Inflammatory macrophage treated with lipopolysaccharide for 1 hour (primary cell): ENCODE measurements at regions not wholly inside any gene's neighbourhood (a gene's known extent, or its start where the extent isn't known, plus 50 kb on each side); places are given as distances from the start of the nearest gene placed in this dataset.

Experiments
- DNase-seq, 2 donors: peaks; one replicate each; pipeline ENCODE4 v3.0.0-alpha.2; 2020 to 2022

DNA sequence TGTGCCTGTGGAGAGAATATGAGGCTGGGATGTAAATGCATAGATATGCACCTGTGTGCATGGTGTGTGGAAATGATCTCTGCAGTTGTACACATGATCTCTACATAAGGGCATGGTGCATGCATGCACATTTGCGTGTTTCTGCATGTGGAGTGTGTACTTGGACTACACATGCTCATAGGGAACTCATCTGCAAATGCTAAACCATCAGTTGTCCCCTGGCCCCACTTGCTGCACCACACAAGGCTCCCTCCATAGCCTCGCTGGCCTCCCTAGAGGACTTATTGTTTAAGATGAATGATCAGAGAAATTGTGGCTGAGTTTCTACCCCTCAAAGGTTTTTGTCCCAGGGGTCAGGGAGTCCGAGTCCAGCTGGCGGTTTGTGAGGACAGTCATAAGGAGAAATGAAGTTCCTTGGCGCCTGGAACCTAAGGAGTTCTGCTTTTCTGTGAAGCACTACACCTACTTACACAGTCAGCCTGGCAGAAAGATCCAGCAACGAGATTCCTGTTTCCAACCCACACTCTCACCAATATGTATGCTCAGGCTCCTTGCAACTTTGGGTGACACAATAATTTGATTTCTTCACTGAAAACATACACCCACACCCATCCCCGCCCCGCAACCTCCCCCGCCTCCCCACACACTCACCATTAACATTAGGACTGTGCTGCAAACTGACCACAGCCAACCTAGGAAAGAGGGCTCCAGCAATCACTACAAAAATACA, 79.9 kb upstream of the CPEB4 start:
- peak; percentile 79 to 90 for DNase-seq

DNA sequence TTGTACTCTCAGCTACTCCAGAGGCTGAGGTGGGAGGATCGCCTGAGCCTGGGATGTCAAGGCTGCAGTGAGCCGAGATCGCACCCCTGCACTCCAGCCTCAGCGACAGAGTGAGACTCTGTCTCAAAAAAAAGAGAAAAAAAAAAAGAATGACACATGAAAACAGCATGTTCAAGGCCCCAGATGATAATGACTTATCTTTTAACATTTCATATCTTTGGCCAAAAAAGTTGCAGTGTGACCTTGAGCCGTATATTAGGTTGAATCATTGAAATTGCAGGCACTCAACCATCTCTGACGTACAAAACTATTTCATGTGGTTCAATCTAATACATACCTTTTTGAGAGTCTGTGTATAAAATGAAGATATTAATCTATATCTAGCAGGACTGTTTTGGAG, 79.1 kb upstream of the CPEB4 start:
- DNase-seq: peak in 1 of 2 donors; percentile 13

DNA sequence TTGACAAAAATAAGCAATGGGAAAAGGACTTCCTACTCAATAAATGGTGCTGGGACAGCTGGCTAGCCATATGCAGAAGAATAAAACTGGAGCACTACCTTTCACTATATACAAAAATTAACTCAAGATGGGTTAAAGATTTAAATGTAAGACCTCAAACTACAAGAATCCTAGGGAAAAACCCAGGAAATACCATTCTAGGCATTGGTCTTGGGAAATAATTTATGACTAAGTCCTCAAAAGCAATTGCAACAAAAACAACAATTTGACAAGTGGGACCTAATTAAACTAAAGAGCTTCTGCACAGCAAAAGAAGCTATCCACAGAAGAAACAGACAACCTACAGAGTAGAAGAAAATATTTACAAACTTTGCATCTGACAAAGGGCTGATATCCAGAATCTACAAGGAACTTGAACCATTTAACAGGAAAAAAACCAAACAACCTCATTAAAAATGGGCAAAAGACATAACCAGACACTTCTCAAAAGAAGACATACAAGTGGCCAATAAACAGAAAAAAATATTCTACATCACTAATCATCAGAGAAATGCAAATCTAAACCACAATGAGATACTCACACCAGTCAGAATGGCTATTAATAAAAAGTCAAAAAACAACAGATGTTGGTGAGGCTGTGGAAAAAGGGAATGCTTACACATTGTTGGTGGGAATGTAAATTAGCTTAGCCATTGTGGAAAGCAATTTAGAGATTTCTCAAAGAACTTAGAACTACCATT, 75.2 kb upstream of the CPEB4 start:
- peak; percentile 80 to 81 for DNase-seq

DNA sequence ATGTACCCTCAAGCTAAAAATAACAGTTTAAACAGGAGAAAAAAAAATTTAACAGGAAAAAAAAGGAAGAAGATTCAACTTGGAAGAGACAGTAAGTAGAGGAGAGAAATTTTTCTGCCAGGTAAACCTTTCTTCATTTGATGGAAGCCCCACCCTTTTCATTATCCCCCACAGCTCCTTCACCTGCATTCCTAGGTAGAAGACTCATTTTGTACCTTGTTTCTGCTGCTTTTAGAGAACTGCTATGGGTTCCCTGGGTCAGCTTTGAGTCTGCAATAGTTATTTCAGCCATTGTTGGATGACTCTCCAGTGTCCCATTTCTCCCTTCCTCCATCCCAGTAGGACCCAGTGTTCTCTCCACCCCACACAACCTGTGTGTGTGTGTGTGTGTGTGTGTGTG, 74.1 kb upstream of the CPEB4 start:
- no peak for DNase-seq

- no peak for DNase-seq
These were observed 72.6 kb upstream of the CPEB4 start for GRCh38 chr5:173815571-173815970.

GRCh38 chr5:173816728-173817127, 71.4 kb upstream of the CPEB4 start:
- no peak for DNase-seq

GRCh38 chr5:173817561-173817960, 70.6 kb upstream of the CPEB4 start:
- no peak for DNase-seq

GRCh38 chr5:173819521-173819920, 68.6 kb upstream of the CPEB4 start:
- DNase-seq: no peak

- DNase-seq: no peak
These were observed 64.9 kb upstream of the CPEB4 start for GRCh38 chr5:173823274-173823644.

DNA sequence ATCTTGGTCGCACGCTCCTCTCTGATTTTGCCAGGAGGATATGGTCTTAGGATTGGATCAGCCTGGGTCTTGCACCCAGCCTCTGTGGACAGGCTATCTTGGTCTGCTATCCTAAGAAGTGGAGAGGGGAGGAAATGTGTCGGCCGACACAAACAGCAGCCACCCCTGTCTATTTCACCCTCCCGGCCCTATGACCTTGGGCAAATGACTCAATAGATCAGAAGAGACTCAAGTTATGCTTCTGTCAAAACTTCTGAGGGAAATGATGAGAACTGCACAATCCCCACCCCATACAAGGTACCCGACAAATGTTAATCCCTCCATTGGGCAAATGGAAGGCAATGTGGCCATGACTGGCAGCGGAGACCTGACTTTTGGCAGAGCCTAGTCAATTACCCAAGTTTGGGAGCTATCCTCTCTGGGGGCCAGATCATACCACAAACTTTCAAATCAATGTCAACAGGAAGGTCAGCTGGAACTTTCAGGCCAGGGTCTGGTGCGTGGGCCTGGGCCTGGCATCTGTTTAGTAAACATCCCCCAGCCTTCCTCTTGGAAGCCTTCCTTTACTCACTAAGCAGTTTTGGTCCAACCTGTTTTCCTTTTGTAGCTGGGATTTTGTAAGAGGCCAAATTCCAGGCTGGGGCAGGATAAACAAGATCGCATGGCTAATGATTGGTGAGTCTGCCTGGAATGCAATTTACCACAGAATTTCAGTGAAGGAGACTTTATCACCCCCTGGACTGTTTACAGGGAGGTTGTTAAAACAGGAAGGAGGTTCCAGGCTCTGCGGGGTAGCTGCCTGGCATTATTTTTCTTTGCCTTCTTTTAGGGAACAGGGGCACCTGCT, 64.2 kb upstream of the CPEB4 start:
- DNase-seq: no peak

DNA sequence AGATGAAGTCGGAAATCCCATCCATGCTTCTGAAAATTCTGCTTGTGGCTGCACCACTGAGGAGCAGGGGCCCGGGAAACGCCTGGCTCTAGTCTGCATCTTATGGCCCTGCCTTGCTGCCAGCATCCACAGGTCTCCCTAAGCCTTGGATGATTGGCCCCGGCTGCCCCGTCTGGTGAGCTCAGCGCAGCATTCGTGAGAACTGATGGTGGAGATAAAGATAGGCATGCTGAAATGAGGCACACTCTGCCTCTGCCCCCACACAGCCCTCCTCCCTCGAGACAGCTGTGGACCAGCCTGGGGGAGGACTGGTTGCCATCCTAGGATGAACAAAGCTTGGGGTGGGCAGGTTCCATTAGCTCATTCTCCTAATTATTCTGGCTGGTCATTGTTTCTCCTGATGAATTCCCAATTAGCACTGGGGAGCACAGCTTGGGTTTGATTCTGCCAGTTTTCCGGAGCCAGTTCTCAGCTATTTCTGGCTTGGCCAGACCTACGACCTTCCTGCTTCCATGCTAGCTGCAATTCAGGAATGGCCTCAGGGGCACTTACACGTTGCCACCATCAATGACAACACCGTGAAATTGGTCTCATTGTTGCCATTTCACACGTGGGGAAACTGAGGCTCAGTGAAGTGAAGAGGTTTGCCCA, 62.8 kb upstream of the CPEB4 start:
- DNase-seq: no peak

DNA sequence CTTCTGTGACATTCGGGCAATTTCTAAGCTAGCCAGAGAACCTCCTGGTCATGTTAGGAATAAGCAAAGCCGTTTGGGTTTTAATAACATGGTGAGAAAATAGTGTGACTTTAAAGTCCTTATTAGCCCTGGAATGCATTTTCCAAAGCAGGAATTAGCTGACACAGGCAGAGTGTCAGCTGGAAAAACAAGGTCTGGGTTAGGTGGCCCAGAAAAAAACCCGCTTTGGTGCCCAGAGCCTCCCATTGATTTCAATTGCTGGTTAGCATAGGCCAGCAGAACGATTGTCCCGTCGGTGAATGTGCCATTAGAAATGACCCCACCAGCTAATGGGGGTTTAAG, 62.1 kb upstream of the CPEB4 start:
- no peak for DNase-seq

GRCh38 chr5:173826428-173827350, 61.5 kb upstream of the CPEB4 start:
- no peak for DNase-seq

GRCh38 chr5:173828952-173829351, 59.2 kb upstream of the CPEB4 start:
- no peak for DNase-seq

DNA sequence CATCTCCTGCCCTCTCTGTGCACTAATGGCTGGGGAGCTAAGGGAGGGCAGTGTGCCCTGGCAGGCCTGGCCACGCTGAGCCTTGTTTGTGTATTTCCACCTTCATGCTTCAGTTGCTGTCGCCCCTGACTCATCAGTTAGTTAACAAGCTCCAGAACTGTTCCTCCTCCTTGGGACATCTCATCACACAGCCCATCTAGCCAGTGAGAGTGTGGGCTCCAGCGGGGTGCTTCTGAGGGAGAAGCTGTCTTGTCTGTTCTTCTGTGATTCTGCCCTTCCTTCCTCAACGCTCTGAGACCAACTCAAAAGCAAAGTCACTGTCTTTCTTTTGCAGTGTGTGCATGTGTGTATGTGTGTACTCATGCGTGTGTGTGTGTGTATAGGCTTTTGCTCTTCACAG, 58.3 kb upstream of the CPEB4 start:
- peak; percentile 40 to 56 for DNase-seq

DNA sequence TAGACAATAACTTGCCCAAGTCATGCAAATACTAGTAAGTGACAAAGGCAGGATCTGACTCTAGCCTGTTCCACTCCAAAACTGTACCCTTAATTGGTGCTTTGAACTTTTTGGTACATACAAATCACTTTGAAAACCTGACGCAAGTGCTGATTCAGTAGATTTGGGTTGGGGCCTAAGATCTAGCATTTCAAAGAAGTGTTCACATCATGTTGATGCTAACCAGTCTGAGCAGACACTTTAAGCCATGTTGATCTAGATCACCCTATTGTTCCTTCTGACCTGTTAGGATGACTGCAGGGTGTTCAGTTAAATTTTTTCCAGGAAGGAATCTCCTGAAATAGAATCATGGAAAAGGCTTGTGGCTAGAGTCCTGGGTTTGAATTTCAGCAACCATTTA, 57.7 kb upstream of the CPEB4 start:
- no peak for DNase-seq

DNA sequence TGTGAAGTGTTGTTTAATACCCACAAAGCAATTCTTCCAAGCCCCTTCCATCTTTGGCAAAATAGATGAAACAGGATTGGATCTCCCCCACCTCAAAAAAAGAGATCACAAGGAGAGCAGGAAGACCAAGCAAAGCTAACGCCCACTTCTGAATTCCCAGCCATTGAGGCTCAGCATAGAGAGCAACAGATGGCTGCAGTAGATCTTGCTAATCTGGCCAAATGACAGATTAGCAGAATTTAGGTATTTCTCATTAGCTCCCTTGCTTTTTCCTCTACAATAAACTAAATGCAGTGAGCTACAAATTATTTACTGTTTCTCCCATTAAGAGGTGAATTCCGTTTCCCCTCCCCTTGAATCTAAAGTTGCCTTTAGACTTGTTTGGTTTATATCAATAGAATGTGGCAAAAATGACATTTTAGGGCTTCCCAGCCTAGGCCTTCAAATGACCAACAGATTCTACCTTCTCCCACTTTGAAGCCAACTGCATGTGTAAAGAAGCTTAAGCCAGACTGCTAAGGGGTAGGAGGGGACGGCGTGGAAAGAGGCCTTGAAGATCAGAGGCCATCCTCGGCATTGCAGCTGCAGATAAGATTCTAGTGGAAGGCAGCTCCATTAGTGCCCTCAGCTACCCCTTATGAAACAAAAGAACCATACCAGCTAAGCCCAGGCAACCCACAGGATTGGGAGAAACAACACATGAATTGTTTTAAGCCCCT, 56.8 kb upstream of the CPEB4 start:
- no peak for DNase-seq

GRCh38 chr5:173832386-173832785, 55.8 kb upstream of the CPEB4 start:
- DNase-seq: no peak

- DNase-seq: peak; percentile 72 to 84
These were observed 54.8 kb upstream of the CPEB4 start for GRCh38 chr5:173833196-173833985.

- DNase-seq: no peak
These were observed 53.9 kb upstream of the CPEB4 start for GRCh38 chr5:173834071-173834771.
